ENCODE measurements at regions not wholly inside any gene's neighbourhood (a gene's known extent, or its start where the extent isn't known, plus 50 kb on each side); places are given as distances from the start of the nearest gene placed in this dataset.
"Not testable (repeated sequence)": the region's sequence is repeated elsewhere in the genome, so short reads cannot be mapped to it uniquely, and the experiment has no call there.

GRCh38 chr6:40672087-40672486 lies 84.9 kb upstream of the LRFN2 start:
- no peak for DNase-seq (ENCODE audit: low read depth in 1 of 2, low spot score in 2 of 2)
- no peaks in the 10 kb centered on the region for H3K4me1 ChIP-seq (replicated peaks)
- H3K9me3 ChIP-seq (replicated peaks) = no peaks in the 10 kb centered on the region
- 0 out of 2 replicates have a peak, but pooled peaks cover 5% of the 10 kb centered on the region for H3K27me3 ChIP-seq (replicated peaks)
- no peak overlapping the region for H3K4me3 ChIP-seq
- H3K36me3 ChIP-seq = no peaks in the 10 kb centered on the region
- H3K27ac ChIP-seq = no peak overlapping the region

DNA sequence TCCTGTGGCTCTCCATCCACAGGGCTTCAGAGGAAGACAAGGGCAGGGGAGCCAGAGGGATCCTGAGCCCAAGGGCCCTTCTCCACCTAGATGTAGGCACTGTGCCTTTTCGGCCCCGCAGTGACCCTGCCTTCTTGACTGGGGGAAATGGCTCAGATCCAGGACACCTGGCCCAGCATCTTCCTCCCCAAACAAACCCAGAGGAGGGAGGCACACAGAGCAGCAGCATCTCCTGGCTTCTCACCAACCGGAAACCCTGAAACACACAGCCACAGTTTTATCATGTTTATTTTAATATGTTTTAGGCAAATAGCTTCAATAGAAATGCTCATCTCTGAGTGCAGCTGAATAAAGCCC lies 84.5 kb upstream of the LRFN2 start:
- Histone ChIP-seq H3K4me1 (replicated peaks) (no peaks in the 10 kb centered on the region), H3K4me3 (no peak overlapping the region), H3K9me3 (replicated peaks) (no peaks in the 10 kb centered on the region), H3K27me3 (replicated peaks) (0 out of 2 replicates have a peak, but pooled peaks cover 5% of the 10 kb centered on the region), H3K27ac (no peak overlapping the region), H3K36me3 (no peaks in the 10 kb centered on the region)
- no peak for DNase-seq (ENCODE audit: low read depth in 1 of 2, low spot score in 2 of 2)

- Histone ChIP-seq H3K4me3 (no peak overlapping the region), H3K27me3 (replicated peaks) (0 out of 2 replicates have a peak, but pooled peaks cover 5% of the 10 kb centered on the region), H3K36me3 (no peaks in the 10 kb centered on the region), H3K27ac (no peak overlapping the region), H3K4me1 (replicated peaks) (no peaks in the 10 kb centered on the region), H3K9me3 (replicated peaks) (no peaks in the 10 kb centered on the region)
- no peak for DNase-seq (ENCODE audit: low read depth in 1 of 2, low spot score in 2 of 2)
Observed at GRCh38 chr6:40671001-40671693, 84.0 kb upstream of the LRFN2 start.

DNA sequence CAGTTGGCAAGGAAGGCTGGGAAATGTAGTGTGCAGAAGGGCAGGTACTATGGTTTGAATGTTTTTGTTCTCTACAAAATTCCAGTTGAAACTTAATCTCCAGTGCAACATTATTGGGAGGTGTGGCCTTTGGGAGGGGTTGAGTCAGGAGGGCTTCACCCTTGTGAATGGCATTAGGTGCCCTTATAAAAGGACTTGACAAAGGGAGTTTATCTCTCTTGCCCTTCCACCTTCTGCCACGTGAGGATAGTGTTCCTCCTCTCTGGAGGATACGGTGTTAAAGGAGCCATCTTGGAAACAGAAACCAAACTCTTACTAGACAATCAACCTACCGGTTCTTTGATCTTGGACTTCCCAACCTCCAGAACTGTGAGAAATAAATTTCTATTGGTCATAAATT lies 82.2 kb upstream of the LRFN2 start:
- H3K36me3 ChIP-seq = no peaks in the 10 kb centered on the region
- 0 out of 2 replicates have a peak, but pooled peaks cover 5% of the 10 kb centered on the region for H3K27me3 ChIP-seq (replicated peaks)
- no peaks in the 10 kb centered on the region for H3K4me1 ChIP-seq (replicated peaks)
- H3K9me3 ChIP-seq (replicated peaks) = no peaks in the 10 kb centered on the region
- no peak overlapping the region for H3K4me3 ChIP-seq
- no peak for DNase-seq (ENCODE audit: low read depth in 1 of 2, low spot score in 2 of 2)
- no peak overlapping the region for H3K27ac ChIP-seq

GRCh38 chr6:40668203-40668602 lies 81.0 kb upstream of the LRFN2 start:
- Histone ChIP-seq H3K4me3 (no peak overlapping the region), H3K27ac (no peak overlapping the region), H3K36me3 (no peaks in the 10 kb centered on the region), H3K9me3 (replicated peaks) (no peaks in the 10 kb centered on the region), H3K4me1 (replicated peaks) (no peaks in the 10 kb centered on the region), H3K27me3 (replicated peaks) (0 out of 2 replicates have a peak, but pooled peaks cover 5% of the 10 kb centered on the region)
- no peak for DNase-seq (ENCODE audit: low read depth in 1 of 2, low spot score in 2 of 2)

DNA sequence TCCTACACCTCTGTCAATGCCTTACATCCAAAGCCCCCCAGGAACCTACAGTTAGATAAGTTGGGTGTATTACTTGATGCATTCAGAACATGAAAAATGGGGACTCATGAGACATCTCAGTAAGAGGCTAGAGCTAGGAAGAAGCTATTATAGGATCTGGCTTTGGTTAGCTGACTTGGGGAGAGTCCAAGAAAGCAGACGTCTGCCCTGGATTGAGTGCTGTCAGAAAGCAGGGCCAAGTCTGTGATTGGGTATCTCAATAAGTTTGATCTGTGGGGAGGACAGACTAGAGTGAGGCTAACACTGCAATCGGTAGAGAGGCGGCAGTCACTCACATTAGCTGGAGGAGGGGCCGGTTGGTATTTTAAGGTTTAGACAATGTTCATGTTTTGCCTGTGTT lies 79.4 kb upstream of the LRFN2 start:
- Histone ChIP-seq H3K27me3 (replicated peaks) (no peaks in the 10 kb centered on the region), H3K4me1 (replicated peaks) (no peaks in the 10 kb centered on the region), H3K36me3 (no peaks in the 10 kb centered on the region), H3K27ac (no peak overlapping the region), H3K4me3 (no peak overlapping the region), H3K9me3 (replicated peaks) (no peaks in the 10 kb centered on the region)
- no peak for DNase-seq (ENCODE audit: low read depth in 1 of 2, low spot score in 2 of 2)

- no peak for DNase-seq (ENCODE audit: low read depth in 1 of 2, low spot score in 2 of 2)
- Histone ChIP-seq H3K27ac (no peak overlapping the region), H3K9me3 (replicated peaks) (no peaks in the 10 kb centered on the region), H3K4me3 (no peak overlapping the region), H3K36me3 (no peaks in the 10 kb centered on the region), H3K27me3 (replicated peaks) (0 out of 2 replicates have a peak, but pooled peaks cover 5% of the 10 kb centered on the region), H3K4me1 (replicated peaks) (no peaks in the 10 kb centered on the region)
Observed at GRCh38 chr6:40661726-40662125, 74.6 kb upstream of the LRFN2 start.

- not testable (repeated sequence) for H3K4me3 ChIP-seq; DNase-seq (ENCODE audit: low read depth in 1 of 2, low spot score in 2 of 2); H3K9me3 ChIP-seq (replicated peaks)
Observed at GRCh38 chr6:40656772-40657171, 69.6 kb upstream of the LRFN2 start.

GRCh38 chr6:40654828-40655227 lies 67.7 kb upstream of the LRFN2 start:
- Histone ChIP-seq H3K9me3 (replicated peaks) (no peaks in the 10 kb centered on the region), H3K4me3 (no peak overlapping the region), H3K4me1 (replicated peaks) (no peaks in the 10 kb centered on the region), H3K27me3 (replicated peaks) (0 out of 2 replicates have a peak, but pooled peaks cover 4% of the 10 kb centered on the region), H3K36me3 (no peaks in the 10 kb centered on the region), H3K27ac (no peak overlapping the region)
- DNase-seq (ENCODE audit: low read depth in 1 of 2, low spot score in 2 of 2) = no peak

More at GRCh38 chr6:40656772-40657171, 69.6 kb upstream of the LRFN2 start:
- H3K27ac ChIP-seq; H3K36me3 ChIP-seq; H3K27me3 ChIP-seq (replicated peaks); H3K4me1 ChIP-seq (replicated peaks): not testable (repeated sequence)

- DNase-seq (ENCODE audit: low read depth in 1 of 2, low spot score in 2 of 2) = no peak
- H3K9me3 ChIP-seq (replicated peaks) = no peaks in the 10 kb centered on the region
- H3K27ac ChIP-seq = no peak overlapping the region
- no peaks in the 10 kb centered on the region for H3K4me1 ChIP-seq (replicated peaks)
- no peak overlapping the region for H3K4me3 ChIP-seq
- no peaks in the 10 kb centered on the region; the same call in 1 of the 2 replicates for H3K27me3 ChIP-seq (replicated peaks)
- no peaks in the 10 kb centered on the region for H3K36me3 ChIP-seq
Observed at GRCh38 chr6:40645043-40645442, 57.9 kb upstream of the LRFN2 start.

- Histone ChIP-seq H3K4me1 (replicated peaks) (no peaks in the 10 kb centered on the region), H3K27ac (no peak overlapping the region), H3K9me3 (replicated peaks) (no peaks in the 10 kb centered on the region), H3K4me3 (no peak overlapping the region), H3K36me3 (no peaks in the 10 kb centered on the region), H3K27me3 (replicated peaks) (no peaks in the 10 kb centered on the region)
- DNase-seq (ENCODE audit: low read depth in 1 of 2, low spot score in 2 of 2) = no peak
Observed at GRCh38 chr6:40642837-40643236, 55.7 kb upstream of the LRFN2 start.

DNA sequence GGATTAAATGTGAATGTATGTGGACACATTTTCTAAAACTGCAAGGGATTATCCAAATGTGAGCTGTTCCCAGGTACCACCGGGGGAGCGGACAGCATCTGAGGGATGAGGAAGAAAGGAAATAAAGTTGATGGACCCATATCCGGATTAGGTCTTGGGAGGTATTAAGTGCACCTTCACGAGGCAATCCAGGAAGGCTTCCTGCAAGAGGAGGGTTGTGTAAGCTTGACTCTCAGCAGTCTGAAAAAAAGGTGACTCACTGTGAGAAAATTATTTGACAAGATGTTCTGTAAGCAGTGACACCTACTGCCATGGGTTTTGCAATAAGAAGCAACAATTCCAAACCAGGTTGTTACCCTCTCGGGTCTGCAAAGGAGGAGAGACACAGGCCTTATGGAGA lies 55.0 kb upstream of the LRFN2 start:
- no peak for DNase-seq (ENCODE audit: low read depth in 1 of 2, low spot score in 2 of 2)
- Histone ChIP-seq H3K4me3 (no peak overlapping the region), H3K27ac (no peak overlapping the region), H3K36me3 (no peaks in the 10 kb centered on the region), H3K4me1 (replicated peaks) (no peaks in the 10 kb centered on the region), H3K9me3 (replicated peaks) (no peaks in the 10 kb centered on the region), H3K27me3 (replicated peaks) (no peaks in the 10 kb centered on the region)

GRCh38 chr6:40640599-40641227 lies 53.5 kb upstream of the LRFN2 start:
- Histone ChIP-seq H3K36me3 (no peaks in the 10 kb centered on the region), H3K4me1 (replicated peaks) (no peaks in the 10 kb centered on the region), H3K4me3 (no peak overlapping the region), H3K27ac (no peak overlapping the region), H3K9me3 (replicated peaks) (no peaks in the 10 kb centered on the region), H3K27me3 (replicated peaks) (no peaks in the 10 kb centered on the region)
- no peak for DNase-seq (ENCODE audit: low read depth in 1 of 2, low spot score in 2 of 2)

Data from SJSA1 (cell line).